EH (cell line): ENCODE measurements at regions not wholly inside any gene's neighbourhood (a gene's known extent, or its start where the extent isn't known, plus 50 kb on each side); places are given as distances from the start of the nearest gene placed in this dataset.
"Not testable (repeated sequence)": the region's sequence is repeated elsewhere in the genome, so short reads cannot be mapped to it uniquely, and the experiment has no call there.

ENCODE experiments used
- DNase-seq: peaks from one replicate; pipeline ENCODE4 v3.0.0-alpha.2; 2015; ENCODE audit warnings: low read depth

DNA sequence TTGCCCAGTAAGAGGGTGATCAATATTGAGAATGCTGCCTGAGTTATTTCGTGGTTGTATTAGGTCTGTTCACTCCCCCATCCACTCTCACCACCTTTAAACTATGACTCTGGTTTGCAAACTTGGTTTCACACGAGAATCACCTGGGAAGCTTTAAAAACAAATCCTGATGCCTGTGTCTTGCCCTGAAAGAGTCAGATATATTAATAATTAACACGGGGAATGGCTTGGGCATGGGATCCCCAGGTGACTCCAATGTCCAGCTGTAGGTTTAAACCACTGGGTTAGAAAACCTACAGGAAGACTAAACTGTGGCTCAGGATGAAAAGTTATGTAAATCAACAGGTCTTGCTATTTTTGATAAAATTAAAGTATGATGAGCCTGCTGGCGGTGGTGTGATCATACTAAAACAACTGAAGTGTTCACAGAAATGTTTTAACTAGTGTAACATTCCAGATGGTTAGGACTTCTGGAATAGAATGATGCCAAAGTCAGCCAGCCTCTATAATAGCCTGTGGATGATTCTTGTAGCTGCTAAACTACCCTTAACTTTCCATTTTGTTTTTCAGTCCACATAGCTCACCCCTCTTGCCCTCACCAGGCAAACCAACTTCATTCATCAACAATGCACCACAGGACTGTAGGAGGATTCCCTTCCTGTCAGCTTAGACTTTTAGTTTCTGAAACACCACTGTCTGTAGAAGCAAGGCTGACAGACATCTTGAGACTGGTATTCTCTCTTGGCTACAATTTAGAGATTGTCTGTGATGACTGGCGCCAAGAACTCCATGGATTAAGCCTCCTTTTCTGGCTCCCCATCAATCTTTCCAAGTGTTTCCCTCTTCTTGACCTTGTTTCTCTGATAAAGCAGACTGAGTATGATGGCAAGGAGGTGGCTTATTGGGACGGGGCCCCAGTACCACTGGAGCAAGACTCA, 119.1 kb upstream of the ADAMTS9 start:
- no peak for DNase-seq

DNA sequence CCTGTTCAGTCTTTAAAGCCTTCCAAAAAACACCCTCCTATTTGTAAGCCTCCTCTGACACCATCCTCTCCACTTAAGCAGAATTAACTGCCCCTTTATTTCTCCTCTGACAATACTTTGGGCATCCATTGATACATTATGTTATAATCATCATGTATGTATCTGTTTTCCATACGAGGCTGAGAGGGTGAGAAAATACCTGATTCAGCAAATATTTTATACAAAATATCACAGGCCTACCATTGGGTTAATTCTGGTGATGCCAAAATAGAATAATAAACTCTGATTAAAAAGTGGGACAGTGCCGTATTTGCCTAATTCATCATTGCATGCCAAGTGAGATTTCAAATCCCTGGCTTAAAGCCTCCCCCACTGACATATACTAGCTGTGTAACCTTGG, 118.2 kb upstream of the ADAMTS9 start:
- DNase-seq = no peak

DNA sequence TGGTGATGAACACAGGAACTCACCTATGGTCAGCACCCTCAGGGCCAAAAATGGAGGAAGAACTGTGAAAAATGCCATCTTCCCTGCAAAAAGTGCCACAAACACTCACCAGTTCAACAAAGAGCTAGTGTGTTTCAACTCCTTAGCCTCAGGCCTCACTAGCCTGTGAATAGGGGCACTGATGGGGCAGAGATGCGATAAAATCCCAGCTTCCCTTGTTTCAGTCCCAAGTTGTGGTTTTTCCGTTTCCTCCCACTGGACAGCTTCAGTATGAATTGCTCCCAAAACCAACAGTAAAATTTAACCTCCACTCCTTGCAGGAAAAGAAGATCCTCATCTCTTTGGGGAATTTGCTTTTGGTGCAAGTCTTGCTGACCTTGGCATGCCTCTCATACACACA, 117.4 kb upstream of the ADAMTS9 start:
- no peak for DNase-seq

DNA sequence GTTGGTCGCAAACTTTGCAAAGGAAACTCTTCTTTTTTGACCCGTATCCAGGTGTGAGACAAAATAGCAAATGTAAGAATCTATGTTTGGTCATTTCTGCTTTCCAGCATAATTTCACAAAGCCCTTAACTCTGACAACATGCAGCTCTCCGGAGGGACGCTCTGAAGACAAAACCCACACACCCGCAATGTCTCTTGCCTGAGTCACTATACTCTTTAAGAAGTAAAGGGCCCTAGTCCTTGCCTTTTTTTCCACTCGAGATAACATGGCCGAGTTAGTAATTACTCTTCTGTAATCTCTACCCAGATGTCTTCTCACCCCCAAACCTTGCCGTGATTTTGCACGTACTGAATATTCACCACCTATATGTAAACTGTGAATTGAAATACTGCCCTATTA, 115.7 kb upstream of the ADAMTS9 start:
- no peak for DNase-seq

DNA sequence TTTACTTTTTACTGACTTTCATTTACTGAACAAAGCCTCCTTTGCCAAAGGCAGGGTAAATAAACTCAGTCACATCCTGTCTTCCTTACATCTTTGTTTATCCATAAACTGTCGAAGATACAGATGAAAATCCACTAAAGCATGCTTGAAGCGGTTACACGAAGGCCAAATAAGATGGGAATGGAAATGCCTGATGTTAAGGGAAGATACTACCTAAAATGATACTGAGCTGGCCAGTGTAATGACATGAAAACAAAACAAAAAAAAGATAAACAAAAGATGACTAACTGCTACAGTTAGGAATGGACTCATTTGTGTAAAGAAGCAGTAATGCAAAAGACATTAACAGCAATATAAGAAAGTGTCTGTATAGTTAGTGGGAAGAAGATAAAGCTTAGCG, 114.7 kb upstream of the ADAMTS9 start:
- no peak for DNase-seq

DNA sequence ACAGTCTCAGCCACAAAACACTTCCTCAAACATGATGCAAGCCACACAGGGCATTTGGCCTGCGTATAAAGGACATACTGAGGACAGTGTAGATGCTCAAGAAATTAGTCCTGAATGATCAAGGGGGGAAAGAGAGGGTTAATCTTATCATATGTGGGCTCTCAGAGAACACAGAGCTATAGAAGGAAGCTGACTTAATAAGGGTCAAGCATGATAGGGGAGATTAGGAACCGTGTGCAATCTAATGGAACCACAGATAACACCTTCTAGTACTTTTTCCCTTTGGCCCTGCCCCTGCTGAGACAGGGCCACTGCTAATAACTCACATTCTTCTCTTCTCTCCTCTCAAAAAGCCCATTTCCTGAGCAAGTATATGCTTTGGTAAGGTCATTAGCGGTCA, 114.1 kb upstream of the ADAMTS9 start:
- no peak for DNase-seq

DNA sequence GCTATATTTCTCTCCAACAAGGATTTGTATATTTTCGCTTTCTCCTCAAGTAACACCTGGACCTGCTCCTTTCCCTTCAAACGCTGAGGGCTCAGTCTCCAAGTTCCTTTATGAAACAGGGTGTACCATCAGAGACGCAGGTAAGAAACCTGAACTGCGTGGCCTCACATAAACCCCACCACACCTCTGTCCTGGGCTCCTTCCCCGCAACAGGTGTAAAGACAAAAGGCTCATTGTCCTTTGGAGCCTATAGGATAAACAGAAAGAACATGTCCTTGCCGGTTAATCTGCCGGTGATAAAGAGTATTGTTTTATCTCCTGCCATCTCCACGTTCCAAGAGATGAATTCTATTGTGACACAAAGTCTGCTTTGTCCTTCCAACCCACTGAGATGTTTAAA, 111.8 kb upstream of the ADAMTS9 start:
- DNase-seq = no peak

DNA sequence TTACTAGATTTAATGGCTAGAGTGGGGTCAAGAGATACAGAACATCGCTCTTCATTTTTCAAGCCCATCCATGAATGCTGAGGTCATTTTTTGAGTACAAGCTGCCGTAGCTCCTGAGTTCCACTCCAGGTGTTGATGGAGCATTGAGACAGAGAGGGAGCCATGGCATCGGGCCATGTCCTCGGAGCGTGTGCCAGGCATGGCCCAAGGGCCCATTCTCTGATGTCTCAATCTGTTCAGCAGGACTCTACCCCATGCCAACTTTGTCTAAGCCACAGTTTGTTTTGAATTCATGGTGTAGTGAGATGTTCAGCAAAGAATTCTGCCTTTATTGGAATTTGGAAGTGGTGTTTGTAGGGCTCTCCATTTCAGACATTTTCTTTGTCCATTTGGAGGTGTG, 110.5 kb upstream of the ADAMTS9 start:
- no peak for DNase-seq

DNA sequence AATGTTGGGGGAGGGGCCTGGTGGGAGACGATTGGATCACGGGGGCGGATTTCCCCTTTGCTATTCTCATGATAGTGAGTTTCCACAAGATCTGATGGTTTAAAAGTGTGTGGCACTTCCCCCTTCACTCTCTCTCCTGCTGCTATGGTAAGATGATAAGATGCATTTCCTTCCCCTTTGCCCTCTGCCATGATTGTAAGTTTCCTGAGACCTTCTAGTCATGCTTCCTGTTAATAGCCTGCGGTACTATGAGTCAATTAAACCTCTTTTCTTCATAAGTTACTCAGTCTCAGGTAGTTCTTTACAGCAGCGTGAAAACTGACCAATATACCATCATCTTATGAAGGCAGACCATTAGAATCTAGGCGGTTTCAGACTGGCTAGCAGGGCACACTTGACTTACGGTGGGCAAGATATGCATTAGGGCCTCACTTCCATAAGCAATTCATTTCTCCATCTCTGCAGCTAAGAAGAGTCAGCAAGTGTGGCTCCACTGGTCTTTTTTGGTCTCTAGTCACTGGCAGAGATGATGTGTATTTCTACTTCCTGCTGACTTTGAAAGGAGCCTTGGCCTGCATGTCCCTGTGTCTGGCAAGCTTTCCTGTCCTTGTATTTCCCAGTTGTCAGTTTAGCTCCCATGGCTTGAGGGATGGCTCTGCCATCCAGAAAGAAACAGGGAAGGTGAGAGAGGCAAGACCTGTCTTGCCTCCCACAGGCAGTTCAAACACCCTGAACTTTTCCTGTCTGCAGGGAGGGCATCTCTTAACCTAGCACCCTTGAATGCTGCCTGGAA, 109.0 kb upstream of the ADAMTS9 start:
- DNase-seq = no peak

DNA sequence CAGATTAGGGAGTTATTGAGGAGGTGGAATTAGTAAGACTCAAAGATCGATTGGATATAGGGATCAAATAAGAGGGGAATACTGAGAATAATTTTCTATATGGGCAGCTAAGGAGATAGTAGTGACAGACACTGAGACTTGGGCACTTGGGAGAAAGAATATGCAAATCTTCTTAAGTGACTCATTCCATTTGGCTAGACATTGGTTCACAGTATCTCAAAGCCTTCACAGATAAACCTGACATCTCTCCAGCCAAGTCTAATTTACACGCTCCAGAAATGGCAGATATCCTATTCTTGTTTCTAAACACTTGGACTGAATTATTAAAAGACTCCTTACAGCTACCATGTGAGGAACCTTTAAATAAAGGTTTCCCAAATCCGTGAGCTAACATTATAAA, 104.6 kb upstream of the ADAMTS9 start:
- DNase-seq = no peak

DNA sequence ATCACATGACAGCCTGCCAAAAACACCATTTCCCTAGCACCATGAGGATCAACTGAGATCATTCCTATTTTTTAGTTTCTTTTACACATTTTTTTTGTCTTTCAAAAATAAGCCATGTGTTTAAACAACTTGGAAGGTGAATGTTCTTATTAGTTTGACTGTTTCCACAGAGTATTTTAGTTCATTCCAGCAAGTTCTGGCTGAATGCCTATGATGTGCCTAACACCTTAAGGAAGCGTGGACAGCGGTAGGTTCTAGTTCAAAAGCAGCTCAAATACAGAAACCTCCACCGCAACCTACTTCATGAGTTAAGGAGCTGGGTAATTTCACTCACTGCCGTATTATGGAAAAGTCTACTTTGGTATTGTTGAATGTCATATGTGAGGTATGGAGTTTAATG, 101.3 kb upstream of the ADAMTS9 start:
- no peak for DNase-seq

DNA sequence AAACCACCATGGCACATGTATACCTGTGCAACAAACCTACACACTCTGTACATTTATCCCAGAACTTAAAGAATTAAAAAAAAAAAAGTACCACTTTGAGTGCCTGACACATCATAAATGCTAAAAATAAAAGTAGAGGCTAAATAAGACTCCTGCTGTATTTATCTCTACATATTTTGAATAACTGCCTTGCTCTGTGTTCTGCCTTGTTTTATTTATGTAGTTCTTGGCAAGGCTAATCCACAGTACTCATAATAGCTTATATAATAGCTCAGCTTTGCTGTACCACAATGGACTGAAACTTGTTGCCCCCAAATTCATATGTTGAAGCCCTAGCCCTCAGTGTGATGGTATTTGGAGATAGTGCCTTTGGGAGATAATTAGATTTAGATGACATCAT, 95.4 kb upstream of the ADAMTS9 start:
- DNase-seq = no peak

DNA sequence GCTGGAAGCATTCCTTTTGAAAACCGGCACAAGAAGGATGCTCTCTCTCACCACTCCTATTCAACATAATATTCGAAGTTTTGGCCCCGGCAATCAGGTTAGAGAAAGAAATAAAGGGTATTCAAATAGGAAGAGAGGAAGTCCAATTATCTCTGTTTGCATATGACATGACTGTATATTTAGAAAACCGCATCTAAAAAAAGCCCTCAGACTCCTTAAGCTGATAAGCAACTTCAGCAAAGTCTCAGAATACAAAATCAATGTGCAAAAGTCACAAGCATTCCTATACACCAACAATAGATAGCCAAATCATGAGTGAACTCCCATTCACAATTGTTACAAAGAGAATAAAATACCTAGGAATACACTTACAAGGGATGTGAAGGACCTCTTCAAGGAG, 93.1 kb upstream of the ADAMTS9 start:
- not testable (repeated sequence) for DNase-seq

DNA sequence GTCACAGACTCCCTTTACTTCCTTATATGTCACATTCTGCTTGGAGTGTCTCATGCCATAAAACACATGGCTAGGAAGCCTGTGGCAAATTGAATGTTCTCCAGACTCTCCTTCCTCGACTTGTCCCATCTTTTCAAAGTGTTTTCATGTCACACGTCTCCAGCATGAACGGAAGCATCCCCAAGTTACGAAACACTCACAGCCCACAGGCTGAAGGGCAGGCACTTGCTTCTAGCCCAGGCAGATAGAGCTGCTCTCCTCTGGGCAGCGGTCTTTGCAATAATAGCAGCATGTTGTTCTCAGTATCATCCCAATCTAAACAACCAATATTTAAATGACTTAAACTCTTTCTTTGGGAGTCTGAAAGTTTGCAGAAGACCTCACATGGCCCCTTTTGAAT, 85.3 kb upstream of the ADAMTS9 start:
- DNase-seq = no peak

DNA sequence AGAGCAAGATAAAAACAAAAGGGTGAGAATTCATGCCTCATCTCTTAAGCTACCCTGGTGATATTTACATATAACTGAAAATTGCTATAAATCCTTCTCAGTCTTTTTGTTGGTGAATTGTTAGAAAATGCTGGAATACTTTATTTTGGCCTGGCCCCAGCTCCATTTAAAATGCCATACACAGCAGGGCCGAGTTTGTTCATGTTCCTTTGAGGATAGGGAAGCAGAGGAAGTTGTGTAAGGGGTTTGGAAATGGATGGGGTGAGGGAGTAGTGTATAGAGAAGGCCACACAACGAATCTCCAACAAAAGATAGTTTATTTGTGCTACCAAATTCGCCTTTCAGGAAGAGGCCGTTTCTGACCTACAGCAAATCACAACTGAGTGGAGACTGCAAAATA, 78.6 kb upstream of the ADAMTS9 start:
- no peak for DNase-seq

DNA sequence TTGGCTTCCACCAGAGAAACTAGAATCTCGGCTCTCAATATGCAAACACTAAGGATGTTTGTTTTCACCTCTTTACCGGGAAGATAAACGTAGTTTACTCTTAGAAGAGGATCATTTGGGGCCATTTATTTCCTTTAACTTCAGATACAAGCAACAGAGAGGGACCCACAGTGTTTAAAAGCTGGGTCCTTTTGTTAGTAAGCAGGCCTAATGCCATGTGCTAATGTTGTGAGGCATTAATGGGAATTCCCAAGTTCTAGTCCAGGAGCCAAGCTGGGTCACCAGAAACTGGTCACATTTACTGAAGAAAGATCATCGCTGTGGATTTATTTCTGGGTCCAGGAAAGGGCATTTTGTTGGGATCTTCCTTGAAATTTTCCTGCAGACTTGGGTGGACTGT, 78.1 kb upstream of the ADAMTS9 start:
- no peak for DNase-seq

DNA sequence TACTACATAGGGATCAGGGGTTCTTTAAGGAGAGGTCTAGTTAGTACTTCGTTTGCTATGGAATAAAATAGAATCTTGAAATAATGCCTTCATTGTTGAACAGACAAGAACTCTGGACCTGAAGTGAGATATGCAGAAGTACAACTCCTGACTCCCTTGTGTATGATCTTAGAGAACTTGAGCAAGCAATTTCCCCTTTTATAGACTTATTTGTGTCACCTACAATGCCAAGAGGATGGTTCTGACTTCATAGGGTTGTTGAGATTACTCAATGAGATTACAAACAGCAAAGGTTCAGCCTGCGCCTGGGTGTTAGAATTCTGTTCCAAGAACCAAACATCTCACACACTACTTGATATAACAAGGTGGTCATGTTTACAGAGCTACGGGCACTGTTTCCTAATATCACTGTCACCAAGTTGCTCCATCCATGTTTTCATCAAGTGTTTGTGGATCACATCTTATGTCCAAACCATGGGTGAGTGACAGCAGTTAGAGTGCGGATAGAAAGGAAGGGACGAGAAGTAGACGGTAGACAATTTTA, 76.7 kb upstream of the ADAMTS9 start:
- no peak for DNase-seq

DNA sequence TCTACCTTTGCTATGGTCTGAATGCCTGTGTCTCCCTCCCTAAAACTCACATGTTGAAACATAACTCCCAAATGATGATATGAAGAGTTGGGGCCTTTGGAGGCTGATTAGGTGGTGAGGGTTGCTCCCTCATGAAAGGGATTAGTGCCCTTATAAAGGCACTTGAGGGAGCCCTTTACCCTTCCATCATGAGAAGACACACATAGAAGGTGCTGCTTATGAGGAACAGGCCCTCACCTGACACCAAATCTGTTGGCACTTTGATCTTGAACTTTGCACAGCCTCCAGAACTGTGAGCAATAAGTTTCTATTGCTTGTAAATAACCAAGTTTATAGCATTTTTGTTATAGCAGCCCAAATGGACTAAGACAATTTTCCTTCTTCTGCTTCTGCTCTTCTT, 76.2 kb upstream of the ADAMTS9 start:
- no peak for DNase-seq

DNA sequence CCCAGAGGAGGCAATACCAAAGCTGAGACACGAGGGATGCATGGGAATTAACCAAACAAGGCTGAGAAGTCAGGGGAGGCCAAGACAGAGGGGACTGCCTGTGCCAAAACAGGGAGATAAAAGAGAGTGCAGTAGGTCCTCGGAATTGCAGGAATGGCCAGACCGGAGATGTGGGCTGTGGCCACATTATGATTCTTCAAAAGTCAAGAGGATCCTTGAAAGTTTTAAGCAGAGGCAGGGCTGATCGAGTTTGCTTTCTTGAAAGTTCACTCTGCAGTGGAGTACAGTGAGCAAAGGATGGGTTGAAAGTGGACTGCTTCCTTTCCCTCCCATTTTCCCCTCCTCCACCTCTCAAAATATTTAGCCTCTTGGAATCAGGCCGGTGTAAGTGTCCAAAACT, 73.9 kb upstream of the ADAMTS9 start:
- no peak for DNase-seq

DNA sequence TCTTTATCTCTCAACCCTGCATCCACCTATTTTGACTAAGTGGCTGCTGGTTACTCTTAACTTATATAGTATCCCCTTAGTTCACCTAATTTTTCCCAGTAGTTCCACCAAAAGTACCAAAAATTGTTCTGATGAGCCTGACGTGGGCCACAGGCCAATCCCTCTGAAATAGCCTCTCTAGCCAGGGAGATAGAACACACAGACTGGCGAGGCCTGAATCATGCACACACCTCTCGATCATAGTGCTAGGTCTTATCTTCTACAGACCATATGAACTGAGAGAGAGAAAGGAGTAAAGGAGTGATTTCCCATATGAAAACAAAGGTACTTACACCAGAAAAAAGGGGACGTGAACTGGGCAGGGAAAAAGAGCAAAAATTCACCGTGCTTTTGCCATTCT, 72.5 kb upstream of the ADAMTS9 start:
- no peak for DNase-seq

DNA sequence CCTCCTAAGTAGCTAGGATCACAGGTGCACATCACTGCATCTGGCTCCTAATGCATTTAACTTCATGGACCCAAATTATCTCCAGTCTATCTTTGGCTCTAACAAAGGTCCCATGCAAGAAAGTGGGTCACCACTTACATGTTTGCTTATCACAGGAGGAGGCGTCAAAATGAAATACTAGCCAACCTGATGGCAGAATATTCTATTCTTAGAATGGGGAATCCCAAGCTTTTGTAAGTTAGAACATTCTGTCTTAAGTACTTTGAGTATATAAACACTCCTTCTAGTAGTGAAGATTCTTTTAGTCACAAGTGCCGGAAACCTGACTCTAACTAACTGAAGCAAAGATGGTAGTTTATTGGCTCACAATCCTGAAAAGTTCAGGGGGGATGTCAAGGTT, 72.0 kb upstream of the ADAMTS9 start:
- no peak for DNase-seq

DNA sequence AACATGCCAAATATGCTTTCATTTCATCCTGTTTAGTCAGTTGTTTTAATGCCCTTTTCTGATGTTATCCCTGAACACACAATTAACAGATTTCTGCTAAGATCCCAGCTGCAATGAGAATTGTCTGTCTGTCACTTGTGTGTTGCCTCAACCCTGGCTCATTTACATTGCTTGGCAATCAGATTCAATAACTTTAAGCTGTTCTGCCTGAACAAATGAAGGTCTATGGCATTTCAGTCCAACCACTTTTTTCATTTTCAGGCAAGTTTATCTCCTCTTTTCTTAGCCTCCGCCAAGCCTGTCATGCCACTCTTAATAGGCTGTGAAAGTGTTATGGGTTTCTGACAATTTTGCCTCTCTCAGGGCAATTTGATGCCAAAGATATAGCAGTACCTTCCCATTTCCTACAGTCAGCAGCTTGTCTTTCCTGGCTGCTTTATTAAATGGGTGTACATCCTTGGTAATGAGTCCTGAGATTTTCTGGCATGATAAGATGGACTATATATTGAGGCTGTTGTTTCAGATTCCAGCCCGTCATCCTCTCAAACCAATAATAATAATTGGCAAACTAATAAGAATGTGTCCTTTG, 68.7 kb upstream of the ADAMTS9 start:
- DNase-seq = no peak
